Transverse colon (tissue), 4 donors: ENCODE measurements at regions not wholly inside any gene's neighbourhood (a gene's known extent, or its start where the extent isn't known, plus 50 kb on each side); places are given as distances from the start of the nearest gene placed in this dataset.

Source experiments
- DNase-seq: peaks from one replicate; pipeline ENCODE4 v3.0.0-alpha.2; 2019
- H3K27ac ChIP-seq, 4 donors: fragments of 200-600 bp; sonication (generic); 2 replicates each; pipeline ENCODE4 v1.5.1; 2016 to 2018; ENCODE audit warnings: inconsistent platforms in 4 of 4
- H3K27me3 ChIP-seq: fragments of 200-600 bp; sonication (generic); 2 replicates; pipeline ENCODE4 v1.5.1; 2017; ENCODE audit warnings: inconsistent platforms
- H3K36me3 ChIP-seq, 4 donors: fragments of 200-600 bp; sonication (generic); 2 replicates each; pipeline ENCODE4 v1.5.1; 2017 to 2019; ENCODE audit warnings: inconsistent platforms in 4 of 4
- H3K4me1 ChIP-seq, 4 donors: fragments of 200-600 bp; sonication (generic); 2 replicates each; pipeline ENCODE4 v1.5.1; 2017 to 2020; ENCODE audit warnings: inconsistent platforms in 4 of 4
- H3K4me3 ChIP-seq, 4 donors: fragments of 200-600 bp; sonication (generic); 1 replicate in 1 of 4; 2 replicates in 3 of 4; pipeline versions ENCODE4 v1.5.1 to v1.6.1; 2017 to 2019; ENCODE audit warnings: inconsistent platforms in 4 of 4
- H3K9me3 ChIP-seq, 2 donors: fragments of 200-600 bp; sonication (generic); 2 replicates each; pipeline ENCODE4 v1.5.1; 2017 to 2019; ENCODE audit warnings: inconsistent platforms in 2 of 2
- CTCF ChIP-seq, 5 experiments: fragments of 200-600 bp in 3 of 5; fragments of 450-650 bp in 2 of 5; sonication (generic) in 3 of 5; IDR thresholded peaks; 1 replicate in 2 of 5; 2 replicates in 3 of 5; pipeline ENCODE4 v1.5.1; 2016 to 2017; ENCODE audit warnings: antibody characterized with exemption in 5 of 5, inconsistent platforms in 3 of 5, mild to moderate bottlenecking in 2 of 5, moderate library complexity in 1 of 5
- EP300 ChIP-seq: sonication (generic); formaldehyde crosslinking; IDR thresholded peaks from one replicate; pipeline ENCODE4 v1.6.1; 2017; ENCODE audit warnings: antibody characterized with exemption, low read depth
- POLR2A ChIP-seq: fragments of 450-650 bp; IDR thresholded peaks from one replicate; pipeline ENCODE4 v1.6.1; 2016; ENCODE audit warnings: antibody characterized with exemption, mild to moderate bottlenecking, moderate library complexity
- POLR2AphosphoS5 ChIP-seq, 3 donors: sonication (generic); formaldehyde crosslinking; IDR thresholded peaks; one replicate each; pipeline ENCODE4 v1.6.1; 2016; ENCODE audit warnings: antibody characterized with exemption in 3 of 3
- WGBS, 2 donors: methylation state at CpG; one replicate each; pipeline ENCODE4 v1.1.5; 2018; ENCODE audit warnings: low coverage in 1 of 2; 5-methylcytosine and 5-hydroxymethylcytosine counted together
- in situ Hi-C, 4 donors: fragments of 200-750 bp; cut with MboI; loops; one replicate each; pipeline versions ENCODE4 v1.15.0 to v1.15.1; 2017; ENCODE audit warnings: low sequenced_read_pairs in 3 of 4, low pct_ligation_motif_present in 1 of 4, low pct_unique_long_range_greater_than_20kb in 1 of 4
- intact Hi-C: fragments of 100-400 bp; cut with DNase I; formaldehyde crosslinking; loops from one replicate; pipeline ENCODE4 v1.15.1; 2023; ENCODE audit warnings: low total_unique reads

- Histone ChIP-seq H3K9me3 (no peaks in the 10 kb centered on the region), H3K27me3 (no peaks in the 10 kb centered on the region), H3K27ac (no peak overlapping the region), H3K36me3 (no peaks in the 10 kb centered on the region), H3K4me1 (no peaks in the 10 kb centered on the region), H3K4me3 (no peak overlapping the region)
- WGBS, 2 donors: 82 to 94% methylated on average over 2 of the region's 2 CpGs
- no peak for TF ChIP-seq CTCF (IDR thresholded peaks at IDR 0.05)
- no peak for TF ChIP-seq POLR2AphosphoS5 (IDR thresholded peaks at IDR 0.05)
- intact Hi-C loops: no loop called here
- in situ Hi-C loops: no loop called here
- no peak for DNase-seq
Observed at GRCh38 chr2:81171447-81171846, 866.9 kb upstream of the LRRTM1 start.

DNA sequence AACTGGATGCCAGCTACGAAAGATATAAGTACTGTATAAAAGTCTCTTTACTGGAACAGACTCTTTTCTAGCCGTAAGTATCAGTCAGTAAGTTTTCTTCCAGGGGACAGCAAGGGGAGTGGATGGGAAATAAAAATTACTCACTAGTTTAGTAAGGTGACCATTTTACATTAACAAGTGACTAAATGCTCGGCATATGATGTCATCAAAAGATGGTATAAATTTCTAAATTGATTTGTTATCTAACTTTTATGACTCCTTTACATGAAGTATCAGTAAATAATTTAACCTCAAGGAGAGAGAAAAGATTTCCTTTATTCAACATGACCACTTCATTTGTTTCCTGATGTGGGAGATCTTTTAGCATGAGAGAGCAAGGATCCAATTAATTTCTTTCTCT, 859.0 kb upstream of the LRRTM1 start:
- WGBS, 2 donors: 65 to 66% methylated on average over 3 of the region's 3 CpGs
- Histone ChIP-seq H3K36me3 (no peaks in the 10 kb centered on the region), H3K27ac (no peak overlapping the region), H3K27me3 (no peaks in the 10 kb centered on the region), H3K4me3 (no peak overlapping the region), H3K4me1 (no peaks in the 10 kb centered on the region), H3K9me3 (no peaks in the 10 kb centered on the region)
- intact Hi-C loops (no loop called here), in situ Hi-C loops (no loop called here)
- DNase-seq: no peak
- TF ChIP-seq POLR2A (no peak), EP300 (no peak), POLR2AphosphoS5 (IDR thresholded peaks at IDR 0.05) (no peak), CTCF (IDR thresholded peaks at IDR 0.05) (no peak)

GRCh38 chr2:81158505-81158904, 854.0 kb upstream of the LRRTM1 start:
- no peak for TF ChIP-seq POLR2A
- H3K4me3 ChIP-seq: no peak overlapping the region
- no peaks in the 10 kb centered on the region for H3K4me1 ChIP-seq
- no peaks in the 10 kb centered on the region for H3K9me3 ChIP-seq
- intact Hi-C loops (no loop called here), in situ Hi-C loops (no loop called here)
- H3K27ac ChIP-seq: no peak overlapping the region
- DNase-seq: no peak
- H3K36me3 ChIP-seq: no peaks in the 10 kb centered on the region
- H3K27me3 ChIP-seq: no peaks in the 10 kb centered on the region
- WGBS, 2 donors: 48 to 49% methylated on average over 5 of the region's 5 CpGs

- Histone ChIP-seq H3K27me3 (no peaks in the 10 kb centered on the region), H3K9me3 (no peaks in the 10 kb centered on the region), H3K4me3 (no peak overlapping the region), H3K36me3 (no peaks in the 10 kb centered on the region), H3K27ac (no peak overlapping the region), H3K4me1 (no peaks in the 10 kb centered on the region)
- in situ Hi-C loops: no loop called here
- intact Hi-C loops: no loop called here
- no peak for DNase-seq
- WGBS, 2 donors: 71 to 95% methylated on average over 4 of the region's 4 CpGs
- TF ChIP-seq POLR2A: no peak
- no peak for TF ChIP-seq CTCF (IDR thresholded peaks at IDR 0.05)
- TF ChIP-seq POLR2AphosphoS5 (IDR thresholded peaks at IDR 0.05): no peak
- TF ChIP-seq EP300: no peak
Observed at GRCh38 chr2:81148323-81148722, 843.8 kb upstream of the LRRTM1 start.

DNA sequence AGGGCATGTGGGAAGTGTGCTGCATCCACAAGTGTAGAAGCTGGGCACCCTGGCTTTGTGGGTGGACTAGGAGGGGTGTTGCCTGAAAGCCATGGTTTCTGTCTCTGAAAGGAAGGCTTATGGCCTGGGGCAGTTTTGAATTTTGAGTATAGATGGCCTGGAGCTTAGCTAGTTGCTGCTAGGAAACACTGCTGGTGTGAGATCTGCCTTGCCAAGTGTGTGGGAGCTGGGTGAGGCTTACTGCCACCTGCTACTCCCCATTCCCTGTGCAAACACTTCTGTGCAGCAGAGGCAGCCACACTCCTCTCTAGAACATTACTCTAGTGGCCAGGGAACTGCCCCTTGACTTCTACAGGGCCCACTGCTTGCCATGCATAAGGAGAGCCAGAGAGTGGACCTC, 831.7 kb upstream of the LRRTM1 start:
- Histone ChIP-seq H3K4me3 (no peak overlapping the region), H3K36me3 (no peaks in the 10 kb centered on the region), H3K27me3 (no peaks in the 10 kb centered on the region), H3K4me1 (no peaks in the 10 kb centered on the region), H3K27ac (no peak overlapping the region), H3K9me3 (no peaks in the 10 kb centered on the region)
- DNase-seq: no peak
- intact Hi-C loops (no loop called here), in situ Hi-C loops (no loop called here)
- no peak for TF ChIP-seq POLR2AphosphoS5 (IDR thresholded peaks at IDR 0.05)
- TF ChIP-seq EP300: no peak
- TF ChIP-seq POLR2A: no peak
- no peak for TF ChIP-seq CTCF (IDR thresholded peaks at IDR 0.05)
